ENCODE measurements at regions not wholly inside any gene's neighbourhood (a gene's known extent, or its start where the extent isn't known, plus 50 kb on each side); places are given as distances from the start of the nearest gene placed in this dataset.

DNA sequence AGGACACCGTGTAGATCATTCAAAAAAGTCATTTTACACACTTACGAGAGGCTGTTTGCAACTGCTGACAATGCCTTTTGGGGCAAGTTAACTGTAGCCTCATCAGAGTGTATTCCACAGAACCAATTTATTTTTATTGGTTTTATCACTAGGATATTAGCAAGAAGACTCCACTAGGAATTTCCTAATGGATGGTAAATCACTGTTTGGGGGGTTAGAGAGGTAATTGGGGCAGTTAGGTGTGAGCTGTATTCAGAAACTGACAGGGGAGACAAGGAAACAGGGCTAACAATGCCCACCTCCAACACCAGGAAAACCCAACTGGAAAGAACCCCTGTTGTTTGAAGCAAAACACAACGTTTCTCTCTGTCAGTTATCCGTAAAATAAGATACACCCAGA, 383.0 kb upstream of the SHH start:
- Histone ChIP-seq H3K4me3 (ENCODE audit: low read depth, low read length) (no peak overlapping the region), H3K36me3 (ENCODE audit: control insufficient read depth, insufficient read depth, low read length) (no peaks in the 10 kb centered on the region), H3K27me3 (ENCODE audit: control insufficient read depth, insufficient read depth, low read length) (no peaks in the 10 kb centered on the region)
- FAIRE-seq (no peak), DNase-seq (ENCODE audit: low read depth) (no peak)
- TF ChIP-seq, protein P1, sequence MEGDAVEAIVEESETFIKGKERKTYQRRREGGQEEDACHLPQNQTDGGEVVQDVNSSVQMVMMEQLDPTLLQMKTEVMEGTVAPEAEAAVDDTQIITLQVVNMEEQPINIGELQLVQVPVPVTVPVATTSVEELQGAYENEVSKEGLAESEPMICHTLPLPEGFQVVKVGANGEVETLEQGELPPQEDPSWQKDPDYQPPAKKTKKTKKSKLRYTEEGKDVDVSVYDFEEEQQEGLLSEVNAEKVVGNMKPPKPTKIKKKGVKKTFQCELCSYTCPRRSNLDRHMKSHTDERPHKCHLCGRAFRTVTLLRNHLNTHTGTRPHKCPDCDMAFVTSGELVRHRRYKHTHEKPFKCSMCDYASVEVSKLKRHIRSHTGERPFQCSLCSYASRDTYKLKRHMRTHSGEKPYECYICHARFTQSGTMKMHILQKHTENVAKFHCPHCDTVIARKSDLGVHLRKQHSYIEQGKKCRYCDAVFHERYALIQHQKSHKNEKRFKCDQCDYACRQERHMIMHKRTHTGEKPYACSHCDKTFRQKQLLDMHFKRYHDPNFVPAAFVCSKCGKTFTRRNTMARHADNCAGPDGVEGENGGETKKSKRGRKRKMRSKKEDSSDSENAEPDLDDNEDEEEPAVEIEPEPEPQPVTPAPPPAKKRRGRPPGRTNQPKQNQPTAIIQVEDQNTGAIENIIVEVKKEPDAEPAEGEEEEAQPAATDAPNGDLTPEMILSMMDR (IDR thresholded peaks at IDR 0.05; ENCODE audit: insufficient read depth, low read length, severe bottlenecking) = no peak

DNA sequence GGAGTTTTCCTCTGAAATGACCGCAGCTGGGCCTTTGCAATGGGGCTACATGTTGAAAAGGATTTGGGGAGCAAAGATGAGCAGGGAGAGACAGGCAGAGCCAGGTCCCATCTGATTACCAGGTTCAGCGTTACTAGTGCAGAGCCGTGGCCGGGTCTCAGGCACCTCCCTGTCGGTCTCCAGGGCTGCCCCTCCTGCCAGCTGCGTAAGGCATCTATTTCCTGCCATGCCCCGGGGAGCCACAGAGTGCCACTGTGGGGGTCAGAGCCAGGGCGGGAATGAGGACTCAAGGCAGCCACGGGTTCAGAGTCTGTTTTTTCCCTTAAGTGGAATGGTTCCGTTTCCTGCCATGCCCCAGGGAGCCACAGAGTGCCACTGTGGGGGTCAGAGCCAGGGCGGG, 382.6 kb upstream of the SHH start:
- Histone ChIP-seq H3K4me3 (ENCODE audit: low read depth, low read length) (no peak overlapping the region), H3K27me3 (ENCODE audit: control insufficient read depth, insufficient read depth, low read length) (no peaks in the 10 kb centered on the region), H3K36me3 (ENCODE audit: control insufficient read depth, insufficient read depth, low read length) (no peaks in the 10 kb centered on the region)
- DNase-seq (ENCODE audit: low read depth) = no peak
- TF ChIP-seq, protein P1 (IDR thresholded peaks at IDR 0.05; ENCODE audit: insufficient read depth, low read length, severe bottlenecking) = no peak
- no peak for FAIRE-seq

DNA sequence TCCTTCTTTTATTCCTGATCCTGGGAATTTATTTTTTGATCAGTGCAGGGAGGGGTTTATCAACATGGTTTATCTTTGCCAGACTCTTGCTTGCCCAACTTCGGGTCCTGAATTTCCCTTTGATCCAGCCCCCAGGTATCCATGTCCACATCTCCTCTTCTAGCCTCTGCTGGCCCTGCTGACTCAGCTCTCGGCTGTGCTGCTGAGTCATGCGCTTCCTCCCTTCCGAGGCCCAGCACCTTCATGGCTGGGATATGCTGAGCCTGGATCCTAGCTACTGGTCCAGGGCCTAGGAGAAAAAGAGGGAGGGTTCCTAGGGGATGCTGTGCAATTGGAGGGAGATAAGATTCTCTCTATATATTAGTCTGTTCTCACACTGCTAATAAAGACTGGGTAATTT, 380.7 kb upstream of the SHH start:
- TF ChIP-seq, protein P1 (IDR thresholded peaks at IDR 0.05; ENCODE audit: insufficient read depth, low read length, severe bottlenecking) = no peak
- no peak for FAIRE-seq

DNA sequence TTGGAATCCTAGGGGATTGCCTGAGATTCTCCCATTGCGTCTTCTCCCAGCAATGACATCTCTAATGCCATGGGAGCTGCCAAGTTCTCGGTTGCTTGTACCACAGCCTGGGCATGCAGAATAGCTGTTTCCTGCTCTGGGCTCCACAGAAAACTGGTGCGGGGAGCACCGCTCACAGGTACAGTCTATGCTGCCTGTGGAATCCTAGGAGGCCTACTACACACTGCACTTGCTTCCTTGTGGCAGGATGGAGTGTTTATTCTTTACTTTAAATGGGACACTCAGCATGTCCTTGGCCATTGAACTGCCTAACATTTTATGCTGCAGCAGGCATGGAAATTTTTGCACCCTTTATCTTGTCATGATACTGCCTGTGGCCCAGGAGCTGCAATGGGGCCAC, 378.8 kb upstream of the SHH start:
- no peaks in the 10 kb centered on the region for H3K27me3 ChIP-seq (ENCODE audit: control insufficient read depth, insufficient read depth, low read length)
- H3K4me3 ChIP-seq (ENCODE audit: low read depth, low read length) = no peak overlapping the region
- FAIRE-seq (no peak), DNase-seq (ENCODE audit: low read depth) (no peak)
- H3K36me3 ChIP-seq (ENCODE audit: control insufficient read depth, insufficient read depth, low read length) = no peaks in the 10 kb centered on the region
- TF ChIP-seq, protein P1 (IDR thresholded peaks at IDR 0.05; ENCODE audit: insufficient read depth, low read length, severe bottlenecking) = no peak

More for the DNA sequence above, 380.7 kb upstream of the SHH start:
- DNase-seq (ENCODE audit: low read depth) = peak; percentile 12
- Histone ChIP-seq H3K4me3 (ENCODE audit: low read depth, low read length) (no peak overlapping the region), H3K36me3 (ENCODE audit: control insufficient read depth, insufficient read depth, low read length) (no peaks in the 10 kb centered on the region), H3K27me3 (ENCODE audit: control insufficient read depth, insufficient read depth, low read length) (no peaks in the 10 kb centered on the region)

DNA sequence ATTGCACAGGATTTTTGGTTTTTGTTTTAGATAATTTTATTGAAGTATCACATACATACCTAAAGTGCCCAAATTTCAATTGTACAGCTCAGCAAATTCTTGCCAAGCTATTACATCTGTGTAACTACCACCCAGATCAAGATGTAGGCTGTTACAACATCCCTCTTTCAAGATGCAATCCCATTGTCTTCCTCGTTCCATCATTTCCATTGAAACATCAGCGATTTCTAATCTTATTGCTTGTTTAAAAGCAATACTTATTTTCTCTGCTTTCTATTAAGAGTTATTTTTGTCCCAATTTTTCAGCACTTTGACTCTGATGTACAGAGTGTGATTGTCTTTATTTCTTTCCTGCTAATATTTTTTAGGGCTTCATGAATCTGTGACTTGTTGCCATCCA, 372.8 kb upstream of the SHH start:
- TF ChIP-seq, protein P1 (IDR thresholded peaks at IDR 0.05; ENCODE audit: insufficient read depth, low read length, severe bottlenecking) = no peak
- no peaks in the 10 kb centered on the region for H3K36me3 ChIP-seq (ENCODE audit: control insufficient read depth, insufficient read depth, low read length)
- no peak overlapping the region for H3K4me3 ChIP-seq (ENCODE audit: low read depth, low read length)
- no peak for DNase-seq (ENCODE audit: low read depth)
- no peaks in the 10 kb centered on the region for H3K27me3 ChIP-seq (ENCODE audit: control insufficient read depth, insufficient read depth, low read length)
- FAIRE-seq = no peak

DNA sequence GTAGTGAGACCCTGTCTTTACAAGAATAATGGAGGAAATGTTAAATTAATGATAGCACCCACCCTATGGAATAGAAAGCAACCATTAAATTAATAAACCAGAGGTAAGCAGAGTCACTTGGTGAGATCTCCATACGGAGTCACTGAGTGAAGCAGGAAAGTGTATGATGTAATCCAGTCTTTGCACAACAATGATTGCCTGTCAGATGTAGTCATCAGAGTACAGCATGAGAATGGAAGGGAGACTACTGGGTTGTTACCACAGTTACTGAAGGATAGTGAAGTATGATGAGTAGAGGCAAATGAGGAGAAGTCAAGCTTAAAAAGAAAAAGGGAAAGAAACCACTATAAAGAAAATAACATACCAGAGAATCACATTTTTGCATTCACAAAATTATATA, 371.9 kb upstream of the SHH start:
- no peaks in the 10 kb centered on the region for H3K27me3 ChIP-seq (ENCODE audit: control insufficient read depth, insufficient read depth, low read length)
- TF ChIP-seq, protein P1 (IDR thresholded peaks at IDR 0.05; ENCODE audit: insufficient read depth, low read length, severe bottlenecking) = no peak
- DNase-seq (ENCODE audit: low read depth) (peak; percentile 17), FAIRE-seq (no peak)
- no peak overlapping the region for H3K4me3 ChIP-seq (ENCODE audit: low read depth, low read length)
- no peaks in the 10 kb centered on the region for H3K36me3 ChIP-seq (ENCODE audit: control insufficient read depth, insufficient read depth, low read length)

Measured in bronchial epithelial cell (primary cell).